Trophoblast cell (in vitro differentiated cells and primary cell): ENCODE measurements at regions not wholly inside any gene's neighbourhood (a gene's known extent, or its start where the extent isn't known, plus 50 kb on each side); places are given as distances from the start of the nearest gene placed in this dataset.

Source experiments
- DNase-seq, 2 donors: peaks; one replicate each; pipeline ENCODE4 v3.0.0-alpha.2; 2016
- H2AFZ ChIP-seq: 2 replicates; pipeline ENCODE4 v1.6.1; 2013; ENCODE audit warnings: low read length, moderate library complexity, mild to moderate bottlenecking; ENCODE audit not compliant: insufficient read depth, poor library complexity
- H2AK5ac ChIP-seq: 2 replicates; pipeline ENCODE4 v1.6.1; 2013; ENCODE audit warnings: mild to moderate bottlenecking, low read length
- H2BK120ac ChIP-seq: 2 replicates; pipeline ENCODE4 v1.6.1; 2013; ENCODE audit warnings: low read length, mild to moderate bottlenecking, moderate library complexity; ENCODE audit not compliant: insufficient read depth, poor library complexity
- H2BK12ac ChIP-seq: 2 replicates; pipeline ENCODE4 v1.6.1; 2013; ENCODE audit warnings: mild to moderate bottlenecking, low read length, moderate library complexity
- H2BK5ac ChIP-seq: 2 replicates; pipeline ENCODE4 v1.6.1; 2013; ENCODE audit warnings: low read length, low read depth, moderate library complexity, mild to moderate bottlenecking; ENCODE audit not compliant: poor library complexity
- H3K14ac ChIP-seq: 2 replicates; pipeline ENCODE4 v1.6.1; 2013; ENCODE audit warnings: mild to moderate bottlenecking, low read length
- H3K18ac ChIP-seq: 2 replicates; pipeline ENCODE4 v1.6.1; 2013; ENCODE audit warnings: mild to moderate bottlenecking, low read length
- H3K23ac ChIP-seq: 2 replicates; pipeline ENCODE4 v1.6.1; 2013; ENCODE audit warnings: low read length
- H3K27ac ChIP-seq: 2 replicates; pipeline ENCODE4 v1.5.1; 2013; ENCODE audit warnings: low read depth, mild to moderate bottlenecking, inconsistent platforms, low read length, moderate library complexity
- H3K27me3 ChIP-seq: 2 replicates; pipeline ENCODE4 v1.6.1; 2013; ENCODE audit warnings: inconsistent platforms, mild to moderate bottlenecking, low read length, moderate library complexity; ENCODE audit not compliant: insufficient read depth
- H3K36me3 ChIP-seq, 2 experiments: 1 replicate in 1 of 2; 2 replicates in 1 of 2; pipeline ENCODE4 v1.6.1; 2013; ENCODE audit warnings: low read length in 2 of 2, mild to moderate bottlenecking in 2 of 2, moderate library complexity in 1 of 2; ENCODE audit not compliant: insufficient read depth in 2 of 2, control insufficient read depth in 1 of 2
- H3K4ac ChIP-seq: 2 replicates; pipeline ENCODE4 v1.6.1; 2013; ENCODE audit warnings: low read depth, mild to moderate bottlenecking, low read length, moderate library complexity
- H3K4me1 ChIP-seq, 2 experiments: 1 replicate in 1 of 2; 2 replicates in 1 of 2; pipeline ENCODE4 v1.6.1; 2013; ENCODE audit warnings: low read length in 2 of 2, mild to moderate bottlenecking in 2 of 2, moderate library complexity in 1 of 2; ENCODE audit not compliant: insufficient read depth in 2 of 2, control insufficient read depth in 1 of 2
- H3K4me2 ChIP-seq: 2 replicates; pipeline ENCODE4 v1.6.1; 2013; ENCODE audit warnings: inconsistent platforms, mild to moderate bottlenecking, low read length, moderate library complexity
- H3K4me3 ChIP-seq: 2 replicates; pipeline ENCODE4 v1.5.1; 2013; ENCODE audit warnings: mild to moderate bottlenecking, low read depth, low read length, inconsistent platforms
- H3K79me1 ChIP-seq: one replicate; pipeline ENCODE4 v1.6.1; 2013; ENCODE audit warnings: low read length
- H3K79me2 ChIP-seq: 2 replicates; pipeline ENCODE4 v1.6.1; 2013; ENCODE audit warnings: low read length, mild to moderate bottlenecking; ENCODE audit not compliant: control insufficient read depth, insufficient read depth, poor library complexity
- H3K9ac ChIP-seq: 2 replicates; pipeline ENCODE4 v1.6.1; 2013; ENCODE audit warnings: mild to moderate bottlenecking, low read length
- H3K9me3 ChIP-seq: 2 replicates; pipeline ENCODE4 v1.6.1; 2013; ENCODE audit warnings: low read depth, mild to moderate bottlenecking, control low read depth, inconsistent platforms, low read length; ENCODE audit not compliant: insufficient read depth
- H4K12ac ChIP-seq: 2 replicates; pipeline ENCODE4 v1.6.1; 2013; ENCODE audit warnings: low read depth, mild to moderate bottlenecking, low read length, moderate library complexity
- H4K8ac ChIP-seq: 2 replicates; pipeline ENCODE4 v1.6.1; 2013; ENCODE audit warnings: low read depth, mild to moderate bottlenecking, low read length, moderate library complexity
- H4K91ac ChIP-seq: one replicate; pipeline ENCODE4 v1.6.1; 2013; ENCODE audit warnings: low read depth, mild to moderate bottlenecking, low read length, moderate library complexity
- WGBS: extraction: QIAGEN DNeasy Blood & Tissue Kit; methylation state at CpG from one replicate; pipeline ENCODE4 v1.1.7; 2013; ENCODE audit warnings: missing lambda C conversion rate; ENCODE audit not compliant: insufficient read length, insufficient coverage; ENCODE audit errors: extremely low coverage; 5-methylcytosine and 5-hydroxymethylcytosine counted together

- Histone ChIP-seq H4K8ac (no peak overlapping the region), H3K4me2 (no peak overlapping the region), H3K14ac (no peak overlapping the region), H2BK5ac (no peak overlapping the region), H3K23ac (no peak overlapping the region), H3K27me3 (no peaks in the 10 kb centered on the region), H3K18ac (no peak overlapping the region), H3K9me3 (no peaks in the 10 kb centered on the region), H3K9ac (no peak overlapping the region), H3K79me1 (no peaks in the 10 kb centered on the region), H3K79me2 (no peaks in the 10 kb centered on the region), H2AK5ac (no peak overlapping the region), H3K4ac (no peak overlapping the region), H3K4me1 (no peaks in the 10 kb centered on the region), H4K91ac (no peak overlapping the region), H3K27ac (no peak overlapping the region), H2AFZ (no peak overlapping the region), H3K4me3 (no peak overlapping the region), H4K12ac (no peak overlapping the region), H2BK12ac (no peak overlapping the region), H3K36me3 (no peaks in the 10 kb centered on the region), H2BK120ac (no peak overlapping the region)
- no CpG with 5 or more reads among the region's 5 CpGs for WGBS
- DNase-seq: no peak
These were observed 1066.9 kb downstream of the TSN start for GRCh38 chr2:122822319-122822718.

- no peak overlapping the region for H3K4me2 ChIP-seq
- no peak overlapping the region for H4K12ac ChIP-seq
- no peak overlapping the region for H4K8ac ChIP-seq
- no peaks in the 10 kb centered on the region for H3K79me1 ChIP-seq
- no peak overlapping the region for H3K27ac ChIP-seq
- H4K91ac ChIP-seq: no peak overlapping the region
- no peak for DNase-seq
- no peak overlapping the region for H2AK5ac ChIP-seq
- H2BK5ac ChIP-seq: no peak overlapping the region
- no peak overlapping the region for H2BK12ac ChIP-seq
- H3K9ac ChIP-seq: no peak overlapping the region
- H3K9me3 ChIP-seq: no peaks in the 10 kb centered on the region
- no peak overlapping the region for H3K4ac ChIP-seq
- no peak overlapping the region for H2BK120ac ChIP-seq
- no peak overlapping the region for H3K23ac ChIP-seq
- no peak overlapping the region for H2AFZ ChIP-seq
- H3K79me2 ChIP-seq: no peaks in the 10 kb centered on the region
- no peak overlapping the region for H3K14ac ChIP-seq
- no peaks in the 10 kb centered on the region for H3K27me3 ChIP-seq
- H3K4me1 ChIP-seq: no peaks in the 10 kb centered on the region
- H3K36me3 ChIP-seq: no peaks in the 10 kb centered on the region
- no peak overlapping the region for H3K18ac ChIP-seq
- H3K4me3 ChIP-seq: no peak overlapping the region
- no CpG with 5 or more reads among the region's 4 CpGs for WGBS
These were observed 1074.7 kb downstream of the TSN start for GRCh38 chr2:122830157-122830556.

- H4K8ac ChIP-seq: no peak overlapping the region
- no peak overlapping the region for H2BK5ac ChIP-seq
These were observed 1076.2 kb downstream of the TSN start for GRCh38 chr2:122831649-122832048.

GRCh38 chr2:122843503-122843902 is 1088.1 kb downstream of the TSN start:
- H3K27ac ChIP-seq: no peak overlapping the region
- H3K9ac ChIP-seq: no peak overlapping the region
- H3K79me2 ChIP-seq: no peaks in the 10 kb centered on the region
- no peak overlapping the region for H3K23ac ChIP-seq
- no peak for DNase-seq
- H3K18ac ChIP-seq: no peak overlapping the region
- no peak overlapping the region for H3K4ac ChIP-seq
- no peaks in the 10 kb centered on the region for H3K9me3 ChIP-seq
- no peak overlapping the region for H2BK5ac ChIP-seq
- no peak overlapping the region for H4K91ac ChIP-seq
- no peak overlapping the region for H2AFZ ChIP-seq
- WGBS: no CpG with 5 or more reads among the region's 3 CpGs
- H2BK12ac ChIP-seq: no peak overlapping the region
- no peak overlapping the region for H3K4me2 ChIP-seq
- no peak overlapping the region for H2BK120ac ChIP-seq
- H4K8ac ChIP-seq: no peak overlapping the region
- H3K36me3 ChIP-seq: no peaks in the 10 kb centered on the region
- no peaks in the 10 kb centered on the region for H3K4me1 ChIP-seq
- no peaks in the 10 kb centered on the region for H3K27me3 ChIP-seq
- no peak overlapping the region for H3K4me3 ChIP-seq
- no peak overlapping the region for H3K14ac ChIP-seq
- H4K12ac ChIP-seq: no peak overlapping the region
- H2AK5ac ChIP-seq: no peak overlapping the region
- no peaks in the 10 kb centered on the region for H3K79me1 ChIP-seq

More at GRCh38 chr2:122831649-122832048, 1076.2 kb downstream of the TSN start:
- no peaks in the 10 kb centered on the region for H3K27me3 ChIP-seq
- no peak overlapping the region for H3K9ac ChIP-seq
- H2AK5ac ChIP-seq: no peak overlapping the region
- H2BK120ac ChIP-seq: no peak overlapping the region
- H3K79me1 ChIP-seq: no peaks in the 10 kb centered on the region
- H3K79me2 ChIP-seq: no peaks in the 10 kb centered on the region
- no peak overlapping the region for H3K4me2 ChIP-seq
- no peak overlapping the region for H3K23ac ChIP-seq
- no peak for DNase-seq
- no CpG with 5 or more reads among the region's 2 CpGs for WGBS
- H3K27ac ChIP-seq: no peak overlapping the region
- H4K91ac ChIP-seq: no peak overlapping the region
- H3K4me3 ChIP-seq: no peak overlapping the region
- H3K4ac ChIP-seq: no peak overlapping the region
- H4K12ac ChIP-seq: no peak overlapping the region
- H3K9me3 ChIP-seq: no peaks in the 10 kb centered on the region
- no peak overlapping the region for H2AFZ ChIP-seq
- H2BK12ac ChIP-seq: no peak overlapping the region
- no peaks in the 10 kb centered on the region for H3K36me3 ChIP-seq
- no peak overlapping the region for H3K14ac ChIP-seq
- no peaks in the 10 kb centered on the region for H3K4me1 ChIP-seq
- H3K18ac ChIP-seq: no peak overlapping the region
